ENCODE measurements at regions not wholly inside any gene's neighbourhood (a gene's known extent, or its start where the extent isn't known, plus 50 kb on each side); places are given as distances from the start of the nearest gene placed in this dataset.

GRCh38 chr11:112396076-112396475 lies 135.4 kb upstream of the PLET1 start:
- TF ChIP-seq, protein P1, sequence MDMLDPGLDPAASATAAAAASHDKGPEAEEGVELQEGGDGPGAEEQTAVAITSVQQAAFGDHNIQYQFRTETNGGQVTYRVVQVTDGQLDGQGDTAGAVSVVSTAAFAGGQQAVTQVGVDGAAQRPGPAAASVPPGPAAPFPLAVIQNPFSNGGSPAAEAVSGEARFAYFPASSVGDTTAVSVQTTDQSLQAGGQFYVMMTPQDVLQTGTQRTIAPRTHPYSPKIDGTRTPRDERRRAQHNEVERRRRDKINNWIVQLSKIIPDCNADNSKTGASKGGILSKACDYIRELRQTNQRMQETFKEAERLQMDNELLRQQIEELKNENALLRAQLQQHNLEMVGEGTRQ (IDR thresholded peaks at IDR 0.05; ENCODE audit: low read depth, low read length): no peak
- TF ChIP-seq CTCF (conservative IDR thresholded peaks at IDR 0.05; ENCODE audit: low read depth, low read length): no peak
- TF ChIP-seq MAZ (IDR thresholded peaks at IDR 0.05; ENCODE audit: borderline replicate concordance, low read depth, low read length): no peak
- no peak for TF ChIP-seq POLR2A (IDR thresholded peaks at IDR 0.05; ENCODE audit: low read depth, low read length)
- no peak for TF ChIP-seq SMC3 (IDR thresholded peaks at IDR 0.05; ENCODE audit: low read depth, low read length)
